Panc1 (cell line): ENCODE measurements at regions not wholly inside any gene's neighbourhood (a gene's known extent, or its start where the extent isn't known, plus 50 kb on each side); places are given as distances from the start of the nearest gene placed in this dataset.

Experiments used
- CTCF ChIP-seq: fragments of 450-650 bp; IDR thresholded peaks from 2 replicates; pipeline ENCODE4 v1.5.1; 2017; ENCODE audit warnings: mild to moderate bottlenecking
- POLR2AphosphoS5 ChIP-seq: IDR thresholded peaks from 2 replicates; pipeline ENCODE4 v1.6.1; 2012; ENCODE audit warnings: mild to moderate bottlenecking, low read depth, low read length, moderate library complexity
- REST ChIP-seq, 2 experiments: IDR thresholded peaks; 2 replicates each; pipeline ENCODE4 v1.6.1; 2011 to 2012; ENCODE audit warnings: low read depth in 2 of 2, control low read depth in 1 of 2, low read length in 1 of 2, mild to moderate bottlenecking in 1 of 2, moderate library complexity in 1 of 2; ENCODE audit not compliant: insufficient read depth in 1 of 2
- SIN3A ChIP-seq: IDR thresholded peaks from 2 replicates; pipeline ENCODE4 v1.6.1; 2012; ENCODE audit warnings: low read depth, mild to moderate bottlenecking, low read length, moderate library complexity, borderline replicate concordance; ENCODE audit not compliant: insufficient read depth
- TCF7L2 ChIP-seq: IDR thresholded peaks from 2 replicates; pipeline ENCODE4 v1.6.1; 2011; ENCODE audit warnings: mild to moderate bottlenecking, low read depth, low read length, inconsistent platforms

GRCh38 chr22:34763496-34763895, 302.5 kb upstream of the ISX start:
- TF ChIP-seq CTCF = no peak
- no peak for TF ChIP-seq POLR2AphosphoS5
- TF ChIP-seq SIN3A = no peak
- no peak for TF ChIP-seq REST (IDR thresholded peaks at IDR 0.05; ENCODE audit: insufficient read depth in 1 of 2, low read depth in 2 of 2, low read length in 1 of 2)
- no peak for TF ChIP-seq TCF7L2
